MCF 10A (cell line): ENCODE measurements at regions not wholly inside any gene's neighbourhood (a gene's known extent, or its start where the extent isn't known, plus 50 kb on each side); places are given as distances from the start of the nearest gene placed in this dataset.

Source experiments
- BruUV-seq: library from RNA; stranded (reverse); fragments of 400-500 nt; replicated peaks from 2 replicates; lab custom pipeline; 2021; lab: Mats Ljungman, UMichigan
- CTCF ChIA-PET: fragments of 300-600 bp; sonication (Branson Sonifier 250); formaldehyde crosslinking; extraction: SDS; loops from one replicate; lab custom pipeline; 2021; ENCODE audit warnings: antibody characterized with exemption, inconsistent platforms; lab: Yijun Ruan, JAX
- POLR2A ChIA-PET: fragments of 300-600, 350-650 bp; sonication (Branson Sonifier 250); formaldehyde crosslinking; extraction: SDS; loops from one replicate; lab custom pipeline; 2020; ENCODE audit warnings: antibody characterized with exemption, inconsistent platforms; lab: Yijun Ruan, JAX
- DNase-seq: peaks from one replicate; pipeline ENCODE4 v3.0.0-alpha.2; 2018; ENCODE audit not compliant: unreplicated experiment
- H3K27ac Mint-ChIP-seq: one replicate; pipeline ENCODE4 v1.8.0; 2022; ENCODE audit warnings: mild to moderate bottlenecking, low read depth, mixed read lengths; ENCODE audit not compliant: unreplicated experiment
- H3K27me3 Mint-ChIP-seq: one replicate; pipeline ENCODE4 v1.8.0; 2022; ENCODE audit warnings: mixed read lengths; ENCODE audit not compliant: insufficient read depth, unreplicated experiment
- H3K36me3 Mint-ChIP-seq: one replicate; pipeline ENCODE4 v1.8.0; 2022; ENCODE audit warnings: mild to moderate bottlenecking, moderate library complexity, mixed read lengths; ENCODE audit not compliant: insufficient read depth, unreplicated experiment
- H3K4me1 Mint-ChIP-seq: one replicate; pipeline ENCODE4 v1.8.0; 2022; ENCODE audit warnings: mixed read lengths; ENCODE audit not compliant: insufficient read depth, unreplicated experiment
- H3K4me3 Mint-ChIP-seq: one replicate; pipeline ENCODE4 v1.8.0; 2022; ENCODE audit warnings: mild to moderate bottlenecking, moderate library complexity, mixed read lengths; ENCODE audit not compliant: unreplicated experiment
- H3K9me3 Mint-ChIP-seq: one replicate; pipeline ENCODE4 v1.8.0; 2022; ENCODE audit warnings: mixed read lengths; ENCODE audit not compliant: unreplicated experiment
- intact Hi-C: fragments of 100-400 bp; cut with micrococcal nuclease; formaldehyde crosslinking; loops from 2 replicates; pipeline ENCODE4 v1.14.1; 2022
- TF ChIP-seq, protein P1 (sequence below): fragments of 200-600 bp; IDR thresholded peaks from one replicate; pipeline ENCODE4 v1.8.0; 2022; ENCODE audit warnings: antibody characterized with exemption, mild to moderate bottlenecking; ENCODE audit not compliant: unreplicated experiment

DNA sequence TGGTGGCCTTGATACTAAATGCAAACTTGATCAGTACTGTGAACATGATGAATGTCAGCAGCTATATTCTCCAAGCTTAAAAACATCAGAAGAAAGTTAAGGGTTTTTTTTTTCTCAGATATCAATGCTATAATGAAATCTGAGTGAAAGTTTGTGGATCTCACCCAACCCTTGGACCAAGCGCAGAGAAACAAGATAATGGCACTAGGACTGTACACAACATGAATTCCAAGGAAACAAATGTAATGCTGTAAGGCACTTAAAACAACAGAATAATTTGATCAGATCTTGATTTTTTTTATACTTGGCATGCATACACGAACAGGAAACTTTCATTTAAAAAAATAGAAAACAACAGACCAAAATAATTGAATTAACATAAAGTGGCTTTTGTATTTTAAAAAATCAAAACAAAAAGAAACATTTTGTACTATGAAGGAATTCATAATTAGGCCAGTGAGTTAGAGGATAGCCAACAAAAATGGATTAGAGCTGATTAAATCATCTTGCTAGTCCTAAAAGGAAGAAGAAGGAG, 1154.0 kb upstream of the EYS start:
- intact Hi-C loops = no loop called here
- ChIA-PET POLR2A (no interaction called here), CTCF (interaction anchor here (0.6 kb wide), 2 partner anchors 24 to 1437 kb away, joined by 3 to 5 read pairs; no protein-coding TSS in a partner anchor)
- no peak overlapping the region for H3K4me3 Mint-ChIP-seq
- no peak for DNase-seq
- H3K27me3 Mint-ChIP-seq = no peaks in the 10 kb centered on the region
- H3K27ac Mint-ChIP-seq = no peak overlapping the region
- no TSS peak for BruUV-seq
- no peaks in the 10 kb centered on the region for H3K4me1 Mint-ChIP-seq
- no peaks in the 10 kb centered on the region for H3K9me3 Mint-ChIP-seq
- TF ChIP-seq, protein P1, sequence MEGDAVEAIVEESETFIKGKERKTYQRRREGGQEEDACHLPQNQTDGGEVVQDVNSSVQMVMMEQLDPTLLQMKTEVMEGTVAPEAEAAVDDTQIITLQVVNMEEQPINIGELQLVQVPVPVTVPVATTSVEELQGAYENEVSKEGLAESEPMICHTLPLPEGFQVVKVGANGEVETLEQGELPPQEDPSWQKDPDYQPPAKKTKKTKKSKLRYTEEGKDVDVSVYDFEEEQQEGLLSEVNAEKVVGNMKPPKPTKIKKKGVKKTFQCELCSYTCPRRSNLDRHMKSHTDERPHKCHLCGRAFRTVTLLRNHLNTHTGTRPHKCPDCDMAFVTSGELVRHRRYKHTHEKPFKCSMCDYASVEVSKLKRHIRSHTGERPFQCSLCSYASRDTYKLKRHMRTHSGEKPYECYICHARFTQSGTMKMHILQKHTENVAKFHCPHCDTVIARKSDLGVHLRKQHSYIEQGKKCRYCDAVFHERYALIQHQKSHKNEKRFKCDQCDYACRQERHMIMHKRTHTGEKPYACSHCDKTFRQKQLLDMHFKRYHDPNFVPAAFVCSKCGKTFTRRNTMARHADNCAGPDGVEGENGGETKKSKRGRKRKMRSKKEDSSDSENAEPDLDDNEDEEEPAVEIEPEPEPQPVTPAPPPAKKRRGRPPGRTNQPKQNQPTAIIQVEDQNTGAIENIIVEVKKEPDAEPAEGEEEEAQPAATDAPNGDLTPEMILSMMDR = no peak
- H3K36me3 Mint-ChIP-seq = no peaks in the 10 kb centered on the region

DNA sequence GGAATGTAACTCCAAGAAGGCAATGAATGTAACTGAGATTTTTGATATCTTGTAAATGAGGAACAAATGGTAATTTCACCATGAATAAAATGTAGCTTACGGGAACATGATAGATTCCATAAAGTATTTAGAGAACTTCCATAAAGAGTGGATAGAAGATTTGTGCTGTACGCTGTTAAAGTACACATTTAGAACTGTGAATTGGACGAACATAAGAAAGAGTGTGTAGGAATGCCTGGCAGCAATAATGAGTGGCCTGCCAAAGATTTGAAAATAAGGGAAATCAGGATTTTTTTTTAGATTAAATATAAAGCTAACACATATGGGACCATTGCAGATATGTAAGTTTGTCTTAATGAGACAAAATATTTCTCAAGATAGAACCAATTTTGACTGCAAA, 1153.3 kb upstream of the EYS start:
- DNase-seq = no peak
- H3K4me3 Mint-ChIP-seq = no peak overlapping the region
- H3K27ac Mint-ChIP-seq = no peak overlapping the region
- TF ChIP-seq, protein P1 = no peak
- ChIA-PET CTCF (interaction anchor here (0.6 kb wide), 1 partner anchor 1437 kb away, joined by 3 read pairs; no protein-coding TSS in a partner anchor), POLR2A (no interaction called here)
- no peaks in the 10 kb centered on the region for H3K27me3 Mint-ChIP-seq
- intact Hi-C loops = no loop called here
- H3K4me1 Mint-ChIP-seq = no peaks in the 10 kb centered on the region
- no TSS peak for BruUV-seq
- H3K36me3 Mint-ChIP-seq = no peaks in the 10 kb centered on the region
- no peaks in the 10 kb centered on the region for H3K9me3 Mint-ChIP-seq

DNA sequence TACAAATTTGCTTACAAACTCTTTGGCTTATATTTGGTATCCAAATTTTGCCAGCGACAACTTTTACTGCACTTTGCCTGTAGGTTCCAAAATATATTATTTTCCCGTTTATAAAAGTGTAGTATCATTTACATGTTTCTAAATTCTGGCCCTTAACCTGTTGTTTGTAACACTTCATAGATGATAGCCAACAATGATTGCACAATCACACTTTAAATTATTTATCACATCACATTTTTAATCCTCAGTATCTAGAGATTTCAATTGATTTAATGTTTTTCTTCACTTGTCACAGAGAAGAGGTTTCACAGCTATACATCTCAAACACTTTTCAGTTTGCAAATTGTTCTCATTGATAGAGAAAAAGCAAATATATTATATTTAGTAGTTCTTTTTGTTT, 1151.2 kb upstream of the EYS start:
- TF ChIP-seq, protein P1 = no peak
- H3K27ac Mint-ChIP-seq = no peak overlapping the region
- ChIA-PET CTCF (no interaction called here), POLR2A (no interaction called here)
- H3K4me1 Mint-ChIP-seq = no peaks in the 10 kb centered on the region
- DNase-seq = no peak
- H3K27me3 Mint-ChIP-seq = no peaks in the 10 kb centered on the region
- H3K36me3 Mint-ChIP-seq = no peaks in the 10 kb centered on the region
- BruUV-seq = no TSS peak
- no peaks in the 10 kb centered on the region for H3K9me3 Mint-ChIP-seq
- intact Hi-C loops = no loop called here
- no peak overlapping the region for H3K4me3 Mint-ChIP-seq

GRCh38 chr6:66854014-66854413, 1147.0 kb upstream of the EYS start:
- no peak for DNase-seq
- TF ChIP-seq, protein P1 = no peak
- intact Hi-C loops = no loop called here
- H3K4me3 Mint-ChIP-seq = no peak overlapping the region
- H3K9me3 Mint-ChIP-seq = no peaks in the 10 kb centered on the region
- no peaks in the 10 kb centered on the region for H3K27me3 Mint-ChIP-seq
- H3K36me3 Mint-ChIP-seq = no peaks in the 10 kb centered on the region
- no peaks in the 10 kb centered on the region for H3K4me1 Mint-ChIP-seq
- POLR2A ChIA-PET = no interaction called here
- H3K27ac Mint-ChIP-seq = no peak overlapping the region
- CTCF ChIA-PET = no interaction called here
- no TSS peak for BruUV-seq
